Medulla oblongata (tissue), 1 donor: ENCODE measurements at regions not wholly inside any gene's neighbourhood (a gene's known extent, or its start where the extent isn't known, plus 50 kb on each side); places are given as distances from the start of the nearest gene placed in this dataset.

Experiments
- DNase-seq: peaks from one replicate; pipeline ENCODE4 v3.0.0-alpha.2; 2015; ENCODE audit errors: extremely low spot score

- DNase-seq, result no peak
Observed at GRCh38 chr6:4327841-4328240, 192.5 kb upstream of the ECI2 start.

- no peak for DNase-seq
Observed at GRCh38 chr6:4324746-4325145, 189.4 kb upstream of the ECI2 start.

GRCh38 chr6:4323322-4323721 is 187.9 kb upstream of the ECI2 start:
- DNase-seq, result no peak

- DNase-seq, result no peak
Observed at GRCh38 chr6:4322846-4323309, 187.5 kb upstream of the ECI2 start.

GRCh38 chr6:4322134-4322845 is 186.9 kb upstream of the ECI2 start:
- no peak for DNase-seq

- DNase-seq, result no peak
Observed at GRCh38 chr6:4320860-4321259, 185.5 kb upstream of the ECI2 start.

GRCh38 chr6:4319981-4320683 is 184.8 kb upstream of the ECI2 start:
- no peak for DNase-seq

- DNase-seq, result no peak
Observed at GRCh38 chr6:4318321-4318720, 182.9 kb upstream of the ECI2 start.

- DNase-seq, result peak; percentile 50
Observed at GRCh38 chr6:4316867-4317400, 181.6 kb upstream of the ECI2 start.

- DNase-seq, result no peak
Observed at GRCh38 chr6:4314201-4314707, 178.9 kb upstream of the ECI2 start.

- DNase-seq, result no peak
Observed at GRCh38 chr6:4313044-4313686, 177.8 kb upstream of the ECI2 start.

- no peak for DNase-seq
Observed at GRCh38 chr6:4311976-4312860, 176.8 kb upstream of the ECI2 start.

GRCh38 chr6:4309540-4309939 is 174.2 kb upstream of the ECI2 start:
- DNase-seq, result no peak

- no peak for DNase-seq
Observed at GRCh38 chr6:4308364-4308763, 173.0 kb upstream of the ECI2 start.

- DNase-seq, result no peak
Observed at GRCh38 chr6:4304927-4305455, 169.6 kb upstream of the ECI2 start.

- DNase-seq, result no peak
Observed at GRCh38 chr6:4303638-4304037, 168.3 kb upstream of the ECI2 start.

- no peak for DNase-seq
Observed at GRCh38 chr6:4302524-4302923, 167.1 kb upstream of the ECI2 start.

GRCh38 chr6:4301871-4302270 is 166.5 kb upstream of the ECI2 start:
- no peak for DNase-seq

GRCh38 chr6:4300917-4301316 is 165.5 kb upstream of the ECI2 start:
- DNase-seq, result no peak

- no peak for DNase-seq
Observed at GRCh38 chr6:4299476-4299875, 164.1 kb upstream of the ECI2 start.

- DNase-seq, result no peak
Observed at GRCh38 chr6:4297348-4297747, 162.0 kb upstream of the ECI2 start.
